ENCODE measurements at regions not wholly inside any gene's neighbourhood (a gene's known extent, or its start where the extent isn't known, plus 50 kb on each side); places are given as distances from the start of the nearest gene placed in this dataset.
"Not testable (repeated sequence)": the region's sequence is repeated elsewhere in the genome, so short reads cannot be mapped to it uniquely, and the experiment has no call there.

GRCh38 chr7:21318916-21319270 lies 109.0 kb upstream of the SP4 start:
- DNase-seq: no peak

- no peak for DNase-seq
These were observed 101.6 kb upstream of the SP4 start for GRCh38 chr7:21326241-21326640.

- no peak for DNase-seq
These were observed 101.0 kb upstream of the SP4 start for GRCh38 chr7:21326921-21327320.

GRCh38 chr7:21327422-21328409 lies 100.2 kb upstream of the SP4 start:
- DNase-seq: no peak

- no peak for DNase-seq
These were observed 97.3 kb upstream of the SP4 start for GRCh38 chr7:21330462-21331178.

- DNase-seq: no peak
These were observed 93.0 kb upstream of the SP4 start for GRCh38 chr7:21334906-21335305.

GRCh38 chr7:21336743-21337142 lies 91.1 kb upstream of the SP4 start:
- DNase-seq: no peak

GRCh38 chr7:21338728-21339164 lies 89.1 kb upstream of the SP4 start:
- peak in 1 of 2 donors; percentile 41 for DNase-seq

GRCh38 chr7:21344900-21345299 lies 83.0 kb upstream of the SP4 start:
- DNase-seq: not testable (repeated sequence)

GRCh38 chr7:21345361-21345760 lies 82.5 kb upstream of the SP4 start:
- no peak for DNase-seq

- DNase-seq: no peak
These were observed 81.6 kb upstream of the SP4 start for GRCh38 chr7:21346297-21346696.

GRCh38 chr7:21352540-21353387 lies 75.1 kb upstream of the SP4 start:
- peak; percentile 80 to 93 for DNase-seq

- no peak for DNase-seq
These were observed 74.5 kb upstream of the SP4 start for GRCh38 chr7:21353388-21353780.

GRCh38 chr7:21354284-21354683 lies 73.6 kb upstream of the SP4 start:
- DNase-seq: no peak

GRCh38 chr7:21355406-21355874 lies 72.4 kb upstream of the SP4 start:
- DNase-seq: peak; percentile 76 to 78

GRCh38 chr7:21356616-21357015 lies 71.3 kb upstream of the SP4 start:
- DNase-seq: no peak

- DNase-seq: peak; percentile 48 to 54
These were observed 70.5 kb upstream of the SP4 start for GRCh38 chr7:21357151-21358097.

GRCh38 chr7:21358648-21359047 lies 69.2 kb upstream of the SP4 start:
- DNase-seq: peak; percentile 79 to 92

- DNase-seq: no peak
These were observed 68.7 kb upstream of the SP4 start for GRCh38 chr7:21359163-21359562.

- DNase-seq: no peak
These were observed 66.3 kb upstream of the SP4 start for GRCh38 chr7:21361413-21362125.

- peak in 1 of 2 donors; percentile 29 for DNase-seq
These were observed 63.0 kb upstream of the SP4 start for GRCh38 chr7:21364801-21365271.
